ENCODE measurements at regions not wholly inside any gene's neighbourhood (a gene's known extent, or its start where the extent isn't known, plus 50 kb on each side); places are given as distances from the start of the nearest gene placed in this dataset.
"Not testable (repeated sequence)": the region's sequence is repeated elsewhere in the genome, so short reads cannot be mapped to it uniquely, and the experiment has no call there.

DNA sequence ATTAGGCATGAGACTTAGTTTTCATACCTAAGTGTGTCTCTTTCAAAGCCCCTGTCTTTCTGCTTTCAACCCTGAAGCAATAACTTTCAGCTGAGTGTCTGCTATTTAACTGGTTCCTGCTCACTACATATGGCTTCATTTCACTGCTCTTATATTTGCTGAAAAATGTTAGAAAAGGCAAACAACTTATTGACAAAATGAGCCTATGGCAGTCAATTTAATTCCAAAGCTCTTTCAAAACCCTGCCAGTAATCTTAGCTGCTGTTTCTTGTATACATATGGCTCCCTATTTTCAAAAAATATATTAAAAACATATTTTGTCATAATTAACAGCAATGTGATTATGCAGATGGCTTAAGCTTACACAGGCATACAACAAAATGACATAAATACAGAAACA is 334.1 kb upstream of the MGAT4C start:
- no peak overlapping the region for H3K4me3 ChIP-seq
- no peak for DNase-seq
- ATAC-seq, result no peak
- no peak overlapping the region for H3K27ac ChIP-seq
- H3K36me3 ChIP-seq, result no peaks in the 10 kb centered on the region
- no peaks in the 10 kb centered on the region for H3K4me1 ChIP-seq
- no peaks in the 10 kb centered on the region for H3K9me3 ChIP-seq
- intact Hi-C loops (cut with DNase I), result no loop called here
- TF ChIP-seq, protein P1, sequence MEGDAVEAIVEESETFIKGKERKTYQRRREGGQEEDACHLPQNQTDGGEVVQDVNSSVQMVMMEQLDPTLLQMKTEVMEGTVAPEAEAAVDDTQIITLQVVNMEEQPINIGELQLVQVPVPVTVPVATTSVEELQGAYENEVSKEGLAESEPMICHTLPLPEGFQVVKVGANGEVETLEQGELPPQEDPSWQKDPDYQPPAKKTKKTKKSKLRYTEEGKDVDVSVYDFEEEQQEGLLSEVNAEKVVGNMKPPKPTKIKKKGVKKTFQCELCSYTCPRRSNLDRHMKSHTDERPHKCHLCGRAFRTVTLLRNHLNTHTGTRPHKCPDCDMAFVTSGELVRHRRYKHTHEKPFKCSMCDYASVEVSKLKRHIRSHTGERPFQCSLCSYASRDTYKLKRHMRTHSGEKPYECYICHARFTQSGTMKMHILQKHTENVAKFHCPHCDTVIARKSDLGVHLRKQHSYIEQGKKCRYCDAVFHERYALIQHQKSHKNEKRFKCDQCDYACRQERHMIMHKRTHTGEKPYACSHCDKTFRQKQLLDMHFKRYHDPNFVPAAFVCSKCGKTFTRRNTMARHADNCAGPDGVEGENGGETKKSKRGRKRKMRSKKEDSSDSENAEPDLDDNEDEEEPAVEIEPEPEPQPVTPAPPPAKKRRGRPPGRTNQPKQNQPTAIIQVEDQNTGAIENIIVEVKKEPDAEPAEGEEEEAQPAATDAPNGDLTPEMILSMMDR (IDR thresholded peaks at IDR 0.05), result no peak
- TF ChIP-seq POLR2A (IDR thresholded peaks at IDR 0.05), result no peak
- H3K27me3 ChIP-seq, result no peaks in the 10 kb centered on the region

DNA sequence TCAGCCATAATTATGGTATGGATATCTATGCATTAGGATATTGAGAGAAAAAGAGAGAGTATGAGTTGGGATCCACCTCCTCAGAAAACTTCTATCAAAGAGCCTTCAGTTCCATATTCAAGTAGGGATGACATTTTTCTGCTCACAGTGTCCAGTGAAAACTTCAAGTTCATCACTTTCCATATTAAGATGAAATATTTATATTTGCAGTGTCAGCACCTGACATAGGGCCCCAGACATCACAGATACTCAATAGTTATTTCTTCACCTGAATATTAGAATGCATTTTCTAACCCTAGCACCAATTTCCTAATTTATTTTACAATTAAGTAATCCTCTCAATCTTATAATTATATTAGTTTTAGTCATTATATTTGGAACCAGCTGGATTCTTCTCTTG is 318.0 kb upstream of the MGAT4C start:
- ATAC-seq, result no peak
- H3K27me3 ChIP-seq, result no peaks in the 10 kb centered on the region
- TF ChIP-seq, protein P1 (IDR thresholded peaks at IDR 0.05), result no peak
- no peak for TF ChIP-seq POLR2A (IDR thresholded peaks at IDR 0.05)
- H3K36me3 ChIP-seq, result no peaks in the 10 kb centered on the region
- H3K4me3 ChIP-seq, result no peak overlapping the region
- no peaks in the 10 kb centered on the region for H3K9me3 ChIP-seq
- no peak overlapping the region for H3K27ac ChIP-seq
- no peak for DNase-seq
- no peaks in the 10 kb centered on the region for H3K4me1 ChIP-seq
- intact Hi-C loops (cut with DNase I), result no loop called here

DNA sequence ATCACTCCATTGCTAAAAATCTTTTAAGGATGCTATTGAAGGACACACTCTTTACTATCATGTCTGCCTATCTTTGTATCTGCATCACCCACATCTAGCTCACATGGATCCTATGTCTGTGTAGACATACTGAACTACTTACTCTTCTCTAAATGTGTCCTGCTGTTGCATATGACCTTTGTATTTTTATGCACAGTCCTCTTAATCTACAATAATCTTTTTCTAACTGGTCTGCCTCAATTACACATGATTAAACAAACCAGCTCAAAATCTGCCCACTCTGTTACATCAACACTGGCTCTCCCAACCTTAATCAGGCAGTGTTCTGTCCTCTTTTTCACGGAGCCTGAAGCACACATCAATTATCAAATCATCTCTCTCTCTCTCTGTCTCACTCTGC is 316.3 kb upstream of the MGAT4C start:
- no peaks in the 10 kb centered on the region for H3K36me3 ChIP-seq
- H3K4me1 ChIP-seq, result no peaks in the 10 kb centered on the region
- DNase-seq (no peak), ATAC-seq (no peak)
- WGBS (ENCODE audit: insufficient coverage, low coverage, low lambda C conversion rate, missing lambda C conversion rate), result 6% methylated on average over 1 of the region's 1 CpG
- H3K4me3 ChIP-seq, result no peak overlapping the region
- H3K27me3 ChIP-seq, result no peaks in the 10 kb centered on the region
- TF ChIP-seq, protein P1 (IDR thresholded peaks at IDR 0.05), result no peak
- no peak for TF ChIP-seq POLR2A (IDR thresholded peaks at IDR 0.05)
- intact Hi-C loops (cut with DNase I), result no loop called here
- H3K27ac ChIP-seq, result no peak overlapping the region
- no peaks in the 10 kb centered on the region for H3K9me3 ChIP-seq

DNA sequence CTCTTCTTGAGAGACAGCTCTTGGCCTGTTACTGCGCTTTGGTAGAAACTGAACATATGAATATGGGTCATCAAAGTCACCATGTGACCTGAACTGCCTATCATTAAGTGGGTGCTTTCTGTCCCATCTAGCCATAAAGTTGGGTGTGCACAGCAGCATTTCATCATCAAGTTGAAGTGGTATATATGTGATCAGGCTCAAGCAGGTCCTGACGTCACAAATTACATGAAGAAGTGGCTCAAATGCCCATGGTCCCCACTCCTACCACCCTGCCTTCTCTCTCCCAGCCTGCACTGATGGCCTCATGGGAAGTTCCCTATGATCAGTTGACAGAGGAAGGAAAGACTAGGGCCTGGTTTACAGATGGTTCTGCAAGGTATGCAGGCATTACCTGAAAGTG is 308.8 kb upstream of the MGAT4C start:
- Histone ChIP-seq H3K4me1 (no peaks in the 10 kb centered on the region), H3K4me3 (no peak overlapping the region), H3K27me3 (no peaks in the 10 kb centered on the region), H3K36me3 (no peaks in the 10 kb centered on the region), H3K27ac (no peak overlapping the region), H3K9me3 (no peaks in the 10 kb centered on the region)
- intact Hi-C loops (cut with DNase I), result no loop called here
- ATAC-seq (no peak), DNase-seq (no peak)
- TF ChIP-seq, protein P1 (IDR thresholded peaks at IDR 0.05), result no peak
- no peak for TF ChIP-seq POLR2A (IDR thresholded peaks at IDR 0.05)
- 60% methylated on average over 1 of the region's 2 CpGs for WGBS (ENCODE audit: insufficient coverage, low coverage, low lambda C conversion rate, missing lambda C conversion rate)

DNA sequence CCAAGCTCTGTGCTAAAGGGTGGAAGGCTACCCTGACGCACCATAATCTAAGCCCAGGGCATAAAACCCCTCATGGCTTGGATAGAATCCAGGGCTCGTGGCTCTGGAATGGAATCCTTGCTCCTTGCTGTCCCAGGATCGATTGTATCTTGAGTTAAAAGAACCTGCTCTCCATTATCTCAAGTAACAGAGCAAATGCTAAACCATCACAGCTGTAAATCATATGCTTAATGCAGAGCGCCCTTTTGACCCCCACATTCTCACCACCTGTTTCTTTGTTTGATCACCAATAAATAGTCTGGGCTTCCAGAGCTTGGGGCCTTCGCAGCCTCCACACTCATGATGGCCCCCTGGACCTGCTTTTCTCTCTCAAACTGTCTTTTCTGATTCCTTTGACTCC is 299.3 kb upstream of the MGAT4C start:
- H3K27ac ChIP-seq; ATAC-seq; H3K4me1 ChIP-seq; H3K4me3 ChIP-seq; DNase-seq; H3K36me3 ChIP-seq; intact Hi-C loops (cut with DNase I); H3K9me3 ChIP-seq; H3K27me3 ChIP-seq: not testable (repeated sequence)
- 47% methylated on average over 3 of the region's 5 CpGs for WGBS (ENCODE audit: insufficient coverage, low coverage, low lambda C conversion rate, missing lambda C conversion rate)
